AG04449 (cell line): ENCODE measurements at regions not wholly inside any gene's neighbourhood (a gene's known extent, or its start where the extent isn't known, plus 50 kb on each side); places are given as distances from the start of the nearest gene placed in this dataset.

Source experiments
- CTCF ChIA-PET: fragments of 350-600 bp; formaldehyde crosslinking; extraction: SDS; loops from one replicate; lab custom pipeline; 2021; ENCODE audit warnings: antibody characterized with exemption; lab: Yijun Ruan, JAX
- POLR2A ChIA-PET: fragments of 400-600, 350-600 bp; formaldehyde crosslinking; extraction: SDS; loops from one replicate; lab custom pipeline; 2020; ENCODE audit warnings: antibody characterized with exemption, inconsistent platforms; lab: Yijun Ruan, JAX
- DNase-seq: peaks from one replicate; pipeline ENCODE4 v3.0.0-alpha.2; 2010; ENCODE audit warnings: low read depth, low spot score
- H3K4me3 ChIP-seq: 2 replicates; pipeline ENCODE4 v1.5.1; 2011; ENCODE audit warnings: low read depth, mild to moderate bottlenecking, control low read depth, low read length
- TF ChIP-seq, protein P1 (sequence below): IDR thresholded peaks from one replicate; pipeline ENCODE4 v1.5.1; 2011; ENCODE audit warnings: mild to moderate bottlenecking, moderate library complexity, low read length, control low read depth, inconsistent platforms; ENCODE audit not compliant: insufficient read depth; ENCODE audit errors: missing control alignments

DNA sequence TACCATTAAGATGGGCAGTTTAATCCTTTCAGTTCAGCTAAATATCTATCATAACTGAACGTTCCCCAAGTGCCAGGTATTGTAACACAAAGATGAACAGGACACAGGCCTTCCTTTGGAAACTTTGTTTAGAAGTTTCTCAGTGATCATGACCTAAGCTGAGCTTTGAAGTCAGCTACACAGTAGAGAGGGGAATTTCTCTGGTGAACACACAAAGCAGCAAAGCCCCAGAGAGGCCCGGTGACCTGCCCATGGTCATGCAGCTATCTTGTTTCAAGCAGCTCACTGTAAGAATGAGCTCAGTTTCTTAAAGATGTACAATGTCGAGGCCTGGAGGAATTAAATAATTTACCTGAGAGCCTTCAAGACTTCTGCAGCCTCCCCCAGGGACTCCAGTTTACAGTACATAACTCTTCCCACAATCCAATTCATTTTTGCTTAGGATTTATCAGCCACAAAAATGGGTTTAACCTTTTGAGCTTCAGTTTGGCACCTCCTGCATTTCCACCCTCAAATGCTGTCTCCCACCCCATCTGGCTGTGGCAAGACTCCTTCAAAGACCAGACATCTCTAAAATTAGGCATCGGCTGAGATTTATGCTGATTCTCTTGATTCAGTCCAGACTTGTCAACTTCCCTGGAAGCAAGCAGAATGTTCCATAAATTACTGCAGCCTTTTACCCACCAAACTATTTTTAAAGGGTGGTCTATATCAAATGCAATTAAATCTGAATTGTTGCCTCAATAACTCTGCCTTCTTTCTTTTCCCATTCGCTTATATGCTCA, 325.6 kb downstream of the TXNL1 start:
- no peak for DNase-seq
- TF ChIP-seq, protein P1, sequence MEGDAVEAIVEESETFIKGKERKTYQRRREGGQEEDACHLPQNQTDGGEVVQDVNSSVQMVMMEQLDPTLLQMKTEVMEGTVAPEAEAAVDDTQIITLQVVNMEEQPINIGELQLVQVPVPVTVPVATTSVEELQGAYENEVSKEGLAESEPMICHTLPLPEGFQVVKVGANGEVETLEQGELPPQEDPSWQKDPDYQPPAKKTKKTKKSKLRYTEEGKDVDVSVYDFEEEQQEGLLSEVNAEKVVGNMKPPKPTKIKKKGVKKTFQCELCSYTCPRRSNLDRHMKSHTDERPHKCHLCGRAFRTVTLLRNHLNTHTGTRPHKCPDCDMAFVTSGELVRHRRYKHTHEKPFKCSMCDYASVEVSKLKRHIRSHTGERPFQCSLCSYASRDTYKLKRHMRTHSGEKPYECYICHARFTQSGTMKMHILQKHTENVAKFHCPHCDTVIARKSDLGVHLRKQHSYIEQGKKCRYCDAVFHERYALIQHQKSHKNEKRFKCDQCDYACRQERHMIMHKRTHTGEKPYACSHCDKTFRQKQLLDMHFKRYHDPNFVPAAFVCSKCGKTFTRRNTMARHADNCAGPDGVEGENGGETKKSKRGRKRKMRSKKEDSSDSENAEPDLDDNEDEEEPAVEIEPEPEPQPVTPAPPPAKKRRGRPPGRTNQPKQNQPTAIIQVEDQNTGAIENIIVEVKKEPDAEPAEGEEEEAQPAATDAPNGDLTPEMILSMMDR, result no peak
- POLR2A ChIA-PET, result no interaction called here
- CTCF ChIA-PET, result interaction anchor here (0.8 to 1.0 kb wide), 4 partner anchors 14 to 452 kb away, joined by 3 to 4 read pairs (median 3); no protein-coding TSS in a partner anchor
- no peak overlapping the region for H3K4me3 ChIP-seq

DNA sequence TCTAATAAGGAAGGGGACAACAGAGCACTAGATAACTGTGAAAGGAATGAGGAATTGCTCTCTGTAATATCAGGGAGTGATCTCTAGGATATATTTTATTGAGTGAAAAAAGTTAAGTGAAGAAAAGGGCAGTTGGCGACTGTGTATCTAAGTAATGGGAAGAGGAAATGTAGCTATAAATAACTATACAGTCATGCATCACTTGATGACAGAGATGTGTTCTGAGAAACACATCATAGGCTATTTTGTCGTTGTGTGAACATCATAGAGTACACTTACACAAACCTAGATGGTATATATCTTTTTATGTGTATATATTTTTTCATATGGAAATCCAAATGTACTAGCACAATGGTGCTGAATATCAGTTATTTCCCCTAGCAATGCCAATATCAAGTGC, 329.3 kb downstream of the TXNL1 start:
- CTCF ChIA-PET, result interaction anchor here (1.0 kb wide), 1 partner anchor 12 kb away, joined by 4 read pairs; no protein-coding TSS in a partner anchor
- DNase-seq, result no peak
- TF ChIP-seq, protein P1, result no peak

DNA sequence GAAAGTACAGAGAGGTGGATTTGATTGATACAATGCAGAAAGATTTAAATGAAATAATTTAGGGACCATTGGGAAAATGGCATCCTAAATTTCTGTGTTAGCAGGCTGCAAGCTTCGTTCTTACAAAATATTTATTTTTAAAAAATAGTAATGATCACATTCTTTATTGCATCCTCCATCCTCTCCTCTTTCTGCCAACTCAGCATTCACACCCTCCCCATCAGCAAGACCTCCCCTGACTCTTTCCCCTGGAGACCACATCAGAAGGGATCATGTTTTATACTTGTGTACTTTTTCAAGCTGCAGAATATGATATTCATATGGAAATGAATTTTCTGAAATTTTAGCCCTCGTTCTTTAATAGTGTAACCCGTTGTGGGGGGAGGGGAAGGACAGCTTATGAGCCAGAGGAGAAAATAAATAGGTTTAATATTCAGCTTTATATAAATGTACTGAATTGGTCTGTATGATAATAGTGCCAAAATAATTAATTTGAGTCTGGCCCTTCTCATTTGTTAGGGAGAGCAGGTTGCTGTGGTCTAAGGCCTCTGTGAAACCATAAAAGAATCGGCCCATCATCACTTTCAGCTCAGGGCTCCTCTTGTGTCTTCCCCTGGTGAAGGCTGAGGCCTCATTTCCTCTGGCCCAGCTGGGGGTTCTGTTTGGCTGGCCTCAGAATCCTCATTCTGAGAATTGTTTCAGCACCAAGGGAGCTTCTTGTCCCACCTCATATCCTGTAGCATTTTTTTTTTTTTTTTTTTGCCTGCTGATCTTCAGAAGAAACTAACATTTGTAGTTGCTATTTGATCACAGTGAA, 330.8 kb downstream of the TXNL1 start:
- POLR2A ChIA-PET, result no interaction called here
- DNase-seq, result no peak
- CTCF ChIA-PET, result interaction anchor here (1.6 kb wide), 1 partner anchor 12 kb away, joined by 5 read pairs; no protein-coding TSS in a partner anchor

More for the DNA sequence above, 329.3 kb downstream of the TXNL1 start:
- no peak overlapping the region for H3K4me3 ChIP-seq
- POLR2A ChIA-PET, result no interaction called here

DNA sequence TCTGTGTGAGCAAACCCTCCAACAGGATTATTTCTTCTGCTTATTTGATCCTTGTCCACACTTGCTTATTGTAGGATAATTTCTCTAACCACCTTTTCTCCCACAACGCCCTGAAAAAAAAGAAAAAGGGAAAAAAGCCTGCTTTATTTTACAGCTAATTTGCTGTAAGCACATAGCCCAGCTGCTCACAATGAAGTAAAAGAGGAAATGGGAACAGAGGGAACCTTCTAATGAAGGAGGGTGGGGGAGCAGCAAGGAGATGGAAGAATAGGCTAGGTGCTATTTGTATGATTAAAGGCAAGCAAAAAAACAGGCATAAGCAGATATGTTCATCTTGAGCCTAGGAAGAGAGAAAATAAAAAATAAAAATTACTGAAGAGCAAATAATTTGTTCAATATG, 331.6 kb downstream of the TXNL1 start:
- ChIA-PET CTCF (interaction anchor here (1.6 kb wide), 1 partner anchor 11 kb away, joined by 5 read pairs; no protein-coding TSS in a partner anchor), POLR2A (no interaction called here)
- H3K4me3 ChIP-seq, result no peak overlapping the region
- TF ChIP-seq, protein P1, result no peak
- DNase-seq, result no peak

More for the DNA sequence above, 330.8 kb downstream of the TXNL1 start:
- TF ChIP-seq, protein P1, result no peak
- no peak overlapping the region for H3K4me3 ChIP-seq

DNA sequence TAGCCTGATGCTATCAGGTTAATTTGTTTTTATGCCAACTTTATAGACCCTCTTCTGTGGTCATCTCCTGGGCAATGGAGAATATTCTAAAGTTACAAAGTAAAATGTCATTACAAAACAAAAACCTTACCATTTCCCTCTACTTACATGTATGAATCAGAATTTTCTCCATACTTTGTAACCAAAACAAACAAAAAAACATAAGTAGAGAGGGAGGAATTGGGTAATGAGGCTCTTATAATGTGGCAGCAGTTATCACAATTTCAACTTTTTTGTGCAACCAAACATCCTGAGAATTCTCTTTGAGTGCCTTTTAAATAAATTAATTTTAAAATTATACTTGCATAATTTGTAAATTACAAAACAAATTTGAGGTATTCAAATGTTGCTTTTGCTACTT, 332.8 kb downstream of the TXNL1 start:
- TF ChIP-seq, protein P1, result no peak
- DNase-seq, result peak; percentile 26
- CTCF ChIA-PET, result no interaction called here
- H3K4me3 ChIP-seq, result no peak overlapping the region
- POLR2A ChIA-PET, result no interaction called here
